ENCODE measurements at regions not wholly inside any gene's neighbourhood (a gene's known extent, or its start where the extent isn't known, plus 50 kb on each side); places are given as distances from the start of the nearest gene placed in this dataset.
"Not testable (repeated sequence)": the region's sequence is repeated elsewhere in the genome, so short reads cannot be mapped to it uniquely, and the experiment has no call there.

GRCh38 chr21:31526040-31526439 is 133.5 kb upstream of the SOD1 start:
- Mint-ChIP-seq H3K9me3 (no peaks in the 10 kb centered on the region), H3K27me3 (ENCODE audit: low read depth) (no peaks in the 10 kb centered on the region), H3K4me3 (no peak overlapping the region), H3K27ac (no peak overlapping the region), H3K4me1 (ENCODE audit: low read depth) (peaks cover 2% of the 10 kb centered on the region), H3K36me3 (ENCODE audit: low read depth) (no peaks in the 10 kb centered on the region)
- CTCF ChIA-PET: interaction anchor here (0.6 kb wide), 1 partner anchor 326 kb away, joined by 3 read pairs; no protein-coding TSS in a partner anchor
- DNase-seq: no peak
- intact Hi-C loops (cut with micrococcal nuclease): no loop called here

- no peaks in the 10 kb centered on the region for H3K36me3 Mint-ChIP-seq (ENCODE audit: low read depth)
- intact Hi-C loops (cut with micrococcal nuclease): no loop called here
- DNase-seq: no peak
- H3K4me1 Mint-ChIP-seq (ENCODE audit: low read depth): peaks cover 2% of the 10 kb centered on the region
- no peaks in the 10 kb centered on the region for H3K9me3 Mint-ChIP-seq
- H3K27me3 Mint-ChIP-seq (ENCODE audit: low read depth): no peaks in the 10 kb centered on the region
- H3K4me3 Mint-ChIP-seq: no peak overlapping the region
- CTCF ChIA-PET: interaction anchor here (0.6 kb wide), 2 partner anchors 11 to 35 kb away, joined by 3 to 4 read pairs; no protein-coding TSS in a partner anchor
- no peak overlapping the region for H3K27ac Mint-ChIP-seq
Observed at GRCh38 chr21:31524140-31524539, 135.4 kb upstream of the SOD1 start.

- Mint-ChIP-seq H3K4me1 (ENCODE audit: low read depth) (peaks cover 7% of the 10 kb centered on the region), H3K9me3 (no peaks in the 10 kb centered on the region), H3K4me3 (no peak overlapping the region), H3K27me3 (ENCODE audit: low read depth) (no peaks in the 10 kb centered on the region), H3K27ac (no peak overlapping the region), H3K36me3 (ENCODE audit: low read depth) (no peaks in the 10 kb centered on the region)
- intact Hi-C loops (cut with micrococcal nuclease): no loop called here
- CTCF ChIA-PET: no interaction called here
- DNase-seq: no peak
Observed at GRCh38 chr21:31521515-31521914, 138.0 kb upstream of the SOD1 start.

GRCh38 chr21:31520561-31521098 is 138.9 kb upstream of the SOD1 start:
- Mint-ChIP-seq H3K4me3 (no peak overlapping the region), H3K27me3 (ENCODE audit: low read depth) (no peaks in the 10 kb centered on the region), H3K36me3 (ENCODE audit: low read depth) (no peaks in the 10 kb centered on the region), H3K27ac (no peak overlapping the region), H3K4me1 (ENCODE audit: low read depth) (peaks cover 5% of the 10 kb centered on the region), H3K9me3 (no peaks in the 10 kb centered on the region)
- intact Hi-C loops (cut with micrococcal nuclease): no loop called here
- CTCF ChIA-PET: no interaction called here
- no peak for DNase-seq

- no peak overlapping the region for H3K27ac Mint-ChIP-seq
- DNase-seq: no peak
- no peak overlapping the region for H3K4me3 Mint-ChIP-seq
- intact Hi-C loops (cut with micrococcal nuclease): no loop called here
- H3K9me3 Mint-ChIP-seq: no peaks in the 10 kb centered on the region
- CTCF ChIA-PET: no interaction called here
- no peaks in the 10 kb centered on the region for H3K36me3 Mint-ChIP-seq (ENCODE audit: low read depth)
- H3K27me3 Mint-ChIP-seq (ENCODE audit: low read depth): no peaks in the 10 kb centered on the region
- peaks cover 5% of the 10 kb centered on the region for H3K4me1 Mint-ChIP-seq (ENCODE audit: low read depth)
Observed at GRCh38 chr21:31518580-31518979, 140.9 kb upstream of the SOD1 start.

- no peaks in the 10 kb centered on the region for H3K27me3 Mint-ChIP-seq (ENCODE audit: low read depth)
- H3K36me3 Mint-ChIP-seq (ENCODE audit: low read depth): no peaks in the 10 kb centered on the region
- H3K27ac Mint-ChIP-seq: no peak overlapping the region
- no peak for DNase-seq
- intact Hi-C loops (cut with micrococcal nuclease): no loop called here
- H3K9me3 Mint-ChIP-seq: no peaks in the 10 kb centered on the region
- CTCF ChIA-PET: interaction anchor here (0.6 kb wide), 1 partner anchor 652 kb away, joined by 4 read pairs; no protein-coding TSS in a partner anchor
- H3K4me1 Mint-ChIP-seq (ENCODE audit: low read depth): peaks cover 5% of the 10 kb centered on the region
- no peak overlapping the region for H3K4me3 Mint-ChIP-seq
Observed at GRCh38 chr21:31517664-31518414, 141.7 kb upstream of the SOD1 start.

- Mint-ChIP-seq H3K9me3 (no peaks in the 10 kb centered on the region), H3K27me3 (ENCODE audit: low read depth) (no peaks in the 10 kb centered on the region), H3K27ac (no peak overlapping the region), H3K4me1 (ENCODE audit: low read depth) (peaks cover 6% of the 10 kb centered on the region), H3K4me3 (no peak overlapping the region), H3K36me3 (ENCODE audit: low read depth) (no peaks in the 10 kb centered on the region)
- DNase-seq: no peak
- CTCF ChIA-PET: interaction anchor here (0.7 kb wide), 1 partner anchor 312 kb away, joined by 3 read pairs; no protein-coding TSS in a partner anchor
- intact Hi-C loops (cut with micrococcal nuclease): no loop called here
Observed at GRCh38 chr21:31515253-31515652, 144.2 kb upstream of the SOD1 start.

GRCh38 chr21:31514598-31514997 is 144.9 kb upstream of the SOD1 start:
- no peaks in the 10 kb centered on the region for H3K9me3 Mint-ChIP-seq
- H3K36me3 Mint-ChIP-seq (ENCODE audit: low read depth): no peaks in the 10 kb centered on the region
- no peak overlapping the region for H3K27ac Mint-ChIP-seq
- intact Hi-C loops (cut with micrococcal nuclease): loop anchor here (5.0 kb wide), 1 partner anchor 407 kb away; no protein-coding TSS in a partner anchor
- peaks cover 12% of the 10 kb centered on the region for H3K4me1 Mint-ChIP-seq (ENCODE audit: low read depth)
- CTCF ChIA-PET: interaction anchor here (1.1 kb wide), 1 partner anchor 16 kb away, joined by 3 read pairs; no protein-coding TSS in a partner anchor
- no peak overlapping the region for H3K4me3 Mint-ChIP-seq
- DNase-seq: peak; percentile 15
- no peaks in the 10 kb centered on the region for H3K27me3 Mint-ChIP-seq (ENCODE audit: low read depth)

GRCh38 chr21:31513541-31513940 is 146.0 kb upstream of the SOD1 start:
- intact Hi-C loops (cut with micrococcal nuclease): loop anchor here (5.0 kb wide), 1 partner anchor 406 kb away; no protein-coding TSS in a partner anchor
- H3K9me3 Mint-ChIP-seq; H3K36me3 Mint-ChIP-seq (ENCODE audit: low read depth); H3K4me3 Mint-ChIP-seq; H3K27me3 Mint-ChIP-seq (ENCODE audit: low read depth); DNase-seq; H3K27ac Mint-ChIP-seq: not testable (repeated sequence)
- CTCF ChIA-PET: interaction anchor here (1.1 kb wide), 2 partner anchors 17 to 68 kb away, joined by 3 to 4 read pairs; no protein-coding TSS in a partner anchor
- H3K4me1 Mint-ChIP-seq (ENCODE audit: low read depth): peaks cover 21% of the 10 kb centered on the region

- DNase-seq; H3K4me3 Mint-ChIP-seq; H3K9me3 Mint-ChIP-seq; H3K27me3 Mint-ChIP-seq (ENCODE audit: low read depth); H3K36me3 Mint-ChIP-seq (ENCODE audit: low read depth); H3K27ac Mint-ChIP-seq: not testable (repeated sequence)
- H3K4me1 Mint-ChIP-seq (ENCODE audit: low read depth): peaks cover 19% of the 10 kb centered on the region
- intact Hi-C loops (cut with micrococcal nuclease): loop anchor here (5.0 kb wide), 1 partner anchor 405 kb away; no protein-coding TSS in a partner anchor
- CTCF ChIA-PET: interaction anchor here (0.6 kb wide), 1 partner anchor 269 kb away, joined by 3 read pairs; no protein-coding TSS in a partner anchor
Observed at GRCh38 chr21:31511999-31512398, 147.5 kb upstream of the SOD1 start.

GRCh38 chr21:31511258-31511657 is 148.2 kb upstream of the SOD1 start:
- Mint-ChIP-seq H3K27ac (no peak overlapping the region), H3K9me3 (no peaks in the 10 kb centered on the region), H3K36me3 (ENCODE audit: low read depth) (no peaks in the 10 kb centered on the region), H3K4me3 (no peak overlapping the region), H3K4me1 (ENCODE audit: low read depth) (peaks cover 25% of the 10 kb centered on the region), H3K27me3 (ENCODE audit: low read depth) (no peaks in the 10 kb centered on the region)
- no peak for DNase-seq
- intact Hi-C loops (cut with micrococcal nuclease): loop anchor here (5.0 kb wide), 1 partner anchor 404 kb away; no protein-coding TSS in a partner anchor
- CTCF ChIA-PET: no interaction called here

GRCh38 chr21:31509194-31510017 is 150.1 kb upstream of the SOD1 start:
- peaks cover 33% of the 10 kb centered on the region for H3K4me1 Mint-ChIP-seq (ENCODE audit: low read depth)
- CTCF ChIA-PET: interaction anchor here (1.1 kb wide), 1 partner anchor 233 kb away, joined by 3 read pairs; no protein-coding TSS in a partner anchor

More at GRCh38 chr21:31509194-31510017, 150.1 kb upstream of the SOD1 start:
- Mint-ChIP-seq H3K27me3 (ENCODE audit: low read depth) (no peaks in the 10 kb centered on the region), H3K9me3 (no peaks in the 10 kb centered on the region), H3K27ac (peak overlapping the region; percentile 80), H3K4me3 (peak overlapping the region; percentile 43), H3K36me3 (ENCODE audit: low read depth) (peaks cover 1% of the 10 kb centered on the region)
- DNase-seq: peak; percentile 96
- intact Hi-C loops (cut with micrococcal nuclease): loop anchor here (1.0 to 5.0 kb wide), 12 partner anchors 45 to 402 kb away; no protein-coding TSS in a partner anchor
